Lower leg skin (tissue), 4 donors: ENCODE measurements at regions not wholly inside any gene's neighbourhood (a gene's known extent, or its start where the extent isn't known, plus 50 kb on each side); places are given as distances from the start of the nearest gene placed in this dataset.

Experiments
- DNase-seq, 2 donors: peaks; one replicate each; pipeline ENCODE4 v3.0.0-alpha.2; 2019; ENCODE audit warnings: low spot score in 2 of 2
- H3K4me3 ChIP-seq: fragments of 200-600 bp; sonication (generic); 2 replicates; pipeline ENCODE4 v1.5.1; 2017; ENCODE audit warnings: mild to moderate bottlenecking, low read depth; ENCODE audit not compliant: poor library complexity, severe bottlenecking
- CTCF ChIP-seq, 3 donors: fragments of 450-650 bp; IDR thresholded peaks; one replicate each; pipeline ENCODE4 v1.5.1; 2016; ENCODE audit warnings: antibody characterized with exemption in 3 of 3, mild to moderate bottlenecking in 3 of 3, moderate library complexity in 2 of 3
- POLR2A ChIP-seq, 2 donors: fragments of 450-650 bp; IDR thresholded peaks; one replicate each; pipeline ENCODE4 v1.6.1; 2016 to 2017; ENCODE audit warnings: antibody characterized with exemption in 2 of 2, mild to moderate bottlenecking in 1 of 2, moderate library complexity in 1 of 2
- WGBS, 2 donors: methylation state at CpG; one replicate each; pipeline ENCODE4 v1.1.5; 2018; 5-methylcytosine and 5-hydroxymethylcytosine counted together
- intact Hi-C: fragments of 100-400 bp; cut with DNase I; formaldehyde crosslinking; loops from one replicate; pipeline ENCODE4 v1.15.0; 2023; ENCODE audit warnings: low total_unique reads

- H3K4me3 ChIP-seq: no peak overlapping the region
- no peak for DNase-seq
- intact Hi-C loops: no loop called here
- WGBS, 2 donors: 68 to 90% methylated on average over 6 of the region's 6 CpGs
- no peak for TF ChIP-seq POLR2A (IDR thresholded peaks at IDR 0.05)
- TF ChIP-seq CTCF (IDR thresholded peaks at IDR 0.05): no peak
Observed at GRCh38 chr17:6919158-6919557, 76.7 kb upstream of the ALOX12 start.

GRCh38 chr17:6923385-6923784 is 72.5 kb upstream of the ALOX12 start:
- TF ChIP-seq CTCF (IDR thresholded peaks at IDR 0.05) (no peak), POLR2A (IDR thresholded peaks at IDR 0.05) (no peak)
- DNase-seq: no peak
- H3K4me3 ChIP-seq: no peak overlapping the region
- intact Hi-C loops: no loop called here
- 78 to 82% methylated on average over 8 of the region's 8 CpGs for WGBS, 2 donors

DNA sequence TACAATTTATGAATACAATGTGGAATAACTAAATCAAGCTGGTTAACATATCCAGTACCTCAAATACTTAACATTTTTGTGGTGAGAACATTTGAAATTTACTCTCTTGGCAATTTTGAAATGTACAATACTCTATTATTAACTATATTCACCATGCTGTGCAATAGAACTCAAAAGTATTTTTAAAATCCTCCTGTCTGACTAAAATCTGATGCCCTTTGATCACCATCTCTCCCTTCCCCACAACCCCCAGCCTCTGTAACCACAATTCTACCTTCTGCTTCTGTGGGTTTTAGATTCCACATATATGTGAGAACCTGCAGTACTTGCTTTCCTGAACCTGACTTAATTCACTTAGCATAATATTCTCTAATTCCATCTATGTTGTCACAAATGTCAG is 71.6 kb upstream of the ALOX12 start:
- intact Hi-C loops: no loop called here
- no peak for DNase-seq
- TF ChIP-seq POLR2A (IDR thresholded peaks at IDR 0.05) (no peak), CTCF (IDR thresholded peaks at IDR 0.05) (no peak)
- no peak overlapping the region for H3K4me3 ChIP-seq

DNA sequence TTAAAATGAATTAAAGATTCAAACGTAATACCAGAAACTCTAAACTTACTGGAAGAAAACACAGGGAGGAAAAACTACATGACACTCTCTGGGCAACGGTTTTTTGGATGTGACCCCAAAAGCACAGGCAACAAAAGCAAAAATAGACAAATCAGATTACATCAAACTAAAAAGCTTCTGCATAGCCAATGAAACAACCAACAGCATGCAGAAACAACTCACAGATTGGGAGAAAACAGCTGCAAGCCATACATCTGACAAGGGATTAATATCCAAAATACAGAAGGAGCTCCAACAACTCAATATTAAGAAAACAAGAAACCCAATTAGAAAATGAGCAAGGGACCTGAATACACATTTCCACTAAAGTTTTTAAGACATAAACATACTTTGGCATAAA is 69.2 kb upstream of the ALOX12 start:
- no peak for DNase-seq
- intact Hi-C loops: no loop called here

GRCh38 chr17:6927290-6928126 is 68.3 kb upstream of the ALOX12 start:
- intact Hi-C loops: no loop called here
- no peak for TF ChIP-seq CTCF (IDR thresholded peaks at IDR 0.05)
- no peak for TF ChIP-seq POLR2A (IDR thresholded peaks at IDR 0.05)
- WGBS, 2 donors: 52 to 66% methylated on average over 2 of the region's 2 CpGs
- no peak for DNase-seq
- H3K4me3 ChIP-seq: no peak overlapping the region

More for the DNA sequence above, 69.2 kb upstream of the ALOX12 start:
- TF ChIP-seq CTCF (IDR thresholded peaks at IDR 0.05) (no peak), POLR2A (IDR thresholded peaks at IDR 0.05) (no peak)
- no peak overlapping the region for H3K4me3 ChIP-seq
- 22 to 34% methylated on average over 2 of the region's 2 CpGs for WGBS, 2 donors

- intact Hi-C loops: no loop called here
- TF ChIP-seq POLR2A (IDR thresholded peaks at IDR 0.05) (no peak), CTCF (IDR thresholded peaks at IDR 0.05) (no peak)
- no peak overlapping the region for H3K4me3 ChIP-seq
- DNase-seq: no peak
Observed at GRCh38 chr17:6928193-6928592, 67.7 kb upstream of the ALOX12 start.
